ENCODE measurements at regions not wholly inside any gene's neighbourhood (a gene's known extent, or its start where the extent isn't known, plus 50 kb on each side); places are given as distances from the start of the nearest gene placed in this dataset.

- peak in 1 of 2 donors; percentile 36 for DNase-seq (ENCODE audit: low read depth in 2 of 2)
- no peaks in the 10 kb centered on the region for H3K4me1 ChIP-seq (ENCODE audit: control insufficient read depth, extremely low read depth, insufficient read depth, low read length)
- no peak overlapping the region for H2AFZ ChIP-seq (ENCODE audit: low read length)
- no peak overlapping the region for H3K4me2 ChIP-seq (ENCODE audit: extremely low read depth, insufficient read depth, low read length)
- no peak overlapping the region for H3K9ac ChIP-seq (ENCODE audit: insufficient read depth, low read length)
- H3K9me3 ChIP-seq (ENCODE audit: control insufficient read depth, insufficient read depth, low read depth, low read length): no peaks in the 10 kb centered on the region
- TF ChIP-seq CTCF (conservative IDR thresholded peaks at IDR 0.05 in 1 of 2, IDR thresholded peaks at IDR 0.05 in 1 of 2; ENCODE audit: low read depth in 1 of 2, low read length in 2 of 2) (no peak), EZH2 (IDR thresholded peaks at IDR 0.05; ENCODE audit: low read length, missing control alignments) (no peak)
- H3K36me3 ChIP-seq (ENCODE audit: control insufficient read depth, insufficient read depth, low read length): no peaks in the 10 kb centered on the region
- H4K20me1 ChIP-seq (ENCODE audit: control insufficient read depth, extremely low read depth, insufficient read depth, low read length): no peaks in the 10 kb centered on the region
- H3K27me3 ChIP-seq (ENCODE audit: control insufficient read depth, insufficient read depth, low read length): no peaks in the 10 kb centered on the region
- H3K4me3 ChIP-seq (replicated peaks in 1 of 4; ENCODE audit: control extremely low read depth in 1 of 4, insufficient read depth in 1 of 4, low read depth in 3 of 4, low read length in 4 of 4): no peak overlapping the region
- no peak overlapping the region for H3K27ac ChIP-seq (ENCODE audit: insufficient read depth, low read length)
- no peaks in the 10 kb centered on the region for H3K79me2 ChIP-seq (ENCODE audit: control insufficient read depth, insufficient read depth, low read length)
Measured at GRCh38 chr18:56175330-56176001, 462.9 kb downstream of the TXNL1 start.

DNA sequence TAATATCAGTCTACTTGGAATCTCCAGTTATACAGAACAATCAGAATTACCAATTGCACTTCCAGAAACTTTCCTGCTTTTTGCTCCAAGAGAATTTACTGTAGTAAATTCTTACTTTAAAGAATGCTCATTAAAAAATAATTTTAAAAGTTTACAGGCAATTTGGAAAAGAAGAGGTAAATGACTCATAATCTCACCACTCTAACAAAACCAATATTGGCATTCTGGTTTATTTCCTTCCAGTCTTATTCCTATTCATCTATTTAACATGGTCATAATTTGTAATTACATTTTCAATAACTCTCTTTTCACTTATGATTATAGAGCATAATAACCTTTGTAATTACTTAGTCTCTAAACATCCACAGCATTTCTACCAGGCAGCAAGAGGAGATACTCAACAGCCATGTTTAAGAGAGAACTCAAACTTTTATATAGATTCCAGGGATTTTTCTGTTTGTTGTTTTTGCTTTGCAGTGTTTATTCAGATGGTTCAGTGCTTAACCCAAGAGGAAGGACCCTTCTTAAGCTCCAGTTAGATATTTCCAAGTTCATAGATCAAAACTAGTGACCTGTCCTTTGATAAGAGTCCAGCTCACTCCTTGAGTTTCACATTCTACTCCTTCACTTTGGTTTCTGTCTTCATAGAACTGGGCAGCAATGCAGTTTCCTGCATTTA, 464.7 kb downstream of the TXNL1 start:
- H3K9me3 ChIP-seq (ENCODE audit: control insufficient read depth, insufficient read depth, low read depth, low read length): no peaks in the 10 kb centered on the region
- no peaks in the 10 kb centered on the region for H3K27me3 ChIP-seq (ENCODE audit: control insufficient read depth, insufficient read depth, low read length)

GRCh38 chr18:56172527-56172926, 465.9 kb downstream of the TXNL1 start:
- no peak for TF ChIP-seq EZH2 (IDR thresholded peaks at IDR 0.05; ENCODE audit: low read length, missing control alignments)
- TF ChIP-seq CTCF (conservative IDR thresholded peaks at IDR 0.05 in 1 of 2, IDR thresholded peaks at IDR 0.05 in 1 of 2; ENCODE audit: low read depth in 1 of 2, low read length in 2 of 2): no peak
- Histone ChIP-seq H2AFZ (ENCODE audit: low read length) (no peak overlapping the region), H3K36me3 (ENCODE audit: control insufficient read depth, insufficient read depth, low read length) (no peaks in the 10 kb centered on the region), H3K9me3 (ENCODE audit: control insufficient read depth, insufficient read depth, low read depth, low read length) (no peaks in the 10 kb centered on the region), H3K4me2 (ENCODE audit: extremely low read depth, insufficient read depth, low read length) (no peak overlapping the region), H4K20me1 (ENCODE audit: control insufficient read depth, extremely low read depth, insufficient read depth, low read length) (no peaks in the 10 kb centered on the region), H3K4me1 (ENCODE audit: control insufficient read depth, extremely low read depth, insufficient read depth, low read length) (peaks cover 11% of the 10 kb centered on the region), H3K4me3 (replicated peaks in 1 of 4; ENCODE audit: control extremely low read depth in 1 of 4, insufficient read depth in 1 of 4, low read depth in 3 of 4, low read length in 4 of 4) (no peak overlapping the region), H3K27ac (ENCODE audit: insufficient read depth, low read length) (no peak overlapping the region), H3K27me3 (ENCODE audit: control insufficient read depth, insufficient read depth, low read length) (no peaks in the 10 kb centered on the region), H3K9ac (ENCODE audit: insufficient read depth, low read length) (no peak overlapping the region), H3K79me2 (ENCODE audit: control insufficient read depth, insufficient read depth, low read length) (no peaks in the 10 kb centered on the region)
- no peak for DNase-seq (ENCODE audit: low read depth in 2 of 2)

More for the DNA sequence above, 464.7 kb downstream of the TXNL1 start:
- Histone ChIP-seq H2AFZ (ENCODE audit: low read length) (no peak overlapping the region), H3K4me3 (replicated peaks in 1 of 4; ENCODE audit: control extremely low read depth in 1 of 4, insufficient read depth in 1 of 4, low read depth in 3 of 4, low read length in 4 of 4) (no peak overlapping the region), H4K20me1 (ENCODE audit: control insufficient read depth, extremely low read depth, insufficient read depth, low read length) (no peaks in the 10 kb centered on the region), H3K4me2 (ENCODE audit: extremely low read depth, insufficient read depth, low read length) (no peak overlapping the region), H3K4me1 (ENCODE audit: control insufficient read depth, extremely low read depth, insufficient read depth, low read length) (peaks cover 5% of the 10 kb centered on the region), H3K9ac (ENCODE audit: insufficient read depth, low read length) (no peak overlapping the region), H3K79me2 (ENCODE audit: control insufficient read depth, insufficient read depth, low read length) (no peaks in the 10 kb centered on the region), H3K27ac (ENCODE audit: insufficient read depth, low read length) (no peak overlapping the region), H3K36me3 (ENCODE audit: control insufficient read depth, insufficient read depth, low read length) (no peaks in the 10 kb centered on the region)
- DNase-seq (ENCODE audit: low read depth in 2 of 2): no peak
- TF ChIP-seq EZH2 (IDR thresholded peaks at IDR 0.05; ENCODE audit: low read length, missing control alignments): no peak
- TF ChIP-seq CTCF (conservative IDR thresholded peaks at IDR 0.05 in 1 of 2, IDR thresholded peaks at IDR 0.05 in 1 of 2; ENCODE audit: low read depth in 1 of 2, low read length in 2 of 2): no peak

All from fibroblast of lung (primary cell).